HG03095 (cell line): ENCODE measurements at regions not wholly inside any gene's neighbourhood (a gene's known extent, or its start where the extent isn't known, plus 50 kb on each side); places are given as distances from the start of the nearest gene placed in this dataset.
"Not testable (repeated sequence)": the region's sequence is repeated elsewhere in the genome, so short reads cannot be mapped to it uniquely, and the experiment has no call there.

Experiments
- ATAC-seq: cut with Tn5 transposase; IDR thresholded peaks from one replicate; pipeline ENCODE4 v1.9.1; 2021; ENCODE audit warnings: moderate library complexity; ENCODE audit not compliant: unreplicated experiment

DNA sequence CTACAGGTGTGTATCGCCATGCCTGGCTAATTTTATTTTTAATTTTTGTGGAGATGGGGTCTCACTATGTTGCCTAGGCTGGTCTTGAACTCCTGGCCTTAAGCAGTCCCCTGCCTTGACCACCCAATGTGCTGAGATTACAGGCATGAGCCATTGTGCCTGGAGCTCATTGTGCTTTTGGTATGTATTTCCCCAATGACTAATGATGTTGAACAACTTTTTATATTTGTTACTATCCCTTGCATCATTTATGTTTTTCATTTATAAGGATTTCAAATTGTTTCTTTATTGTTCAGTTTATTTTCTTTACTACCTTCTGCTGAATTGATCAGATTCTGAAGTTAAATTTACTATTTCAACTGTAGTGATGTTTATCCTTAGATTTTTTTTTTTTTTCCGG, 199.7 kb downstream of the CEP135 start:
- no peak for ATAC-seq

DNA sequence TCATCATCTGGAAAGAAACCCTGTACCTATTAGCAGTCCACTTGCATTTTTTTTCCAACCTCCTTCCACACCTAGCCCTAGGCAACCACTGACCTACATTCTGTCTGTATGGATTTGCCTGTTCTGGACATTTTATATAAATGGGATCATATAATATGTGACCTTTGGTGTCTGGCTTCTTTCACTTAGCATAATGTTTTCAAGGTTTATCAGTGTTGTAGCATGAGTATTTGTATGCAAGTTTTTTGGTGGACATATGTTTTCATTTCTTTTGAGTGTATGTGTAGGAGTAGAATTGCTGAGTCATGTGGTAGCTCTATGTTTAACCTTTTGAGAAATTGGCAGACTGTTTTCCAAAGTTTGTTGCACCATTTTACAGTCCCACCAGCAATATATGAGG, 198.6 kb downstream of the CEP135 start:
- ATAC-seq = no peak

DNA sequence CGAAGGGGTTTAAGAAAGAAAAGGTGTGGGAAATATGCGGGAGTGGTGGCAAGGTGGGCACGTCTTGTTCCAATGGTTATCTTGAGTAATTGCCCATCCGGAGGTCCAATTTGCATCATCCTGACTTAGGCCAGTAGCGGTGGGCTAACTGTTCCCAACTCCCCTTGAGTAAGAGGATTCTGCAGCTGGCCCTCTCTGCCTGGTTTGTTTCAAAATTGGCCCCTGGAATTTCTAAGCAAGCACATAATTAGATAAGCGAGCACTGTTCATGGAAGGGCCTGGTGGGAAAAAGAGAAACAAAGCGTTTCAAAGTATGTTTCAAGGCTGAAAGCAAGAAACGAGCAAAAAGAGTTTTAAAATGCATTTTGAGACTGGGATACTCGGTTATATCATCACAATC, 198.2 kb downstream of the CEP135 start:
- ATAC-seq = no peak

DNA sequence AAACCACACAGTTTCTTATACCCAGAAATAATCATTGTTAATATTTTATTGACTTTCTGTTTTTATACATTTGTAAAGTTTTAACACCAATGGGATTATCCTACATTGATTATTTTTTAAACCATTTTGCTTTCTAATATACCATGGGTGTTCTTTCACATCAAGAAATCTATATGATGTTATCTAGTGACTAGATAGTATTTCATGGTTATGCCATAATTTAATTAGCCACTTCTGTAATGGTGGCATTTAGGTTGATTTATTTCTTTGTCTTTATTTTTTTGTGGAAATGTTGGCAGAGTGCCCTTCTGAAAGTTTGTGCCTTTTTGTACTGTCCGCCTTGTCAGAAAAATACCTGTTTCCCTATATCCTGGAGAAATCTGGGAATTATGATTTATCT, 193.3 kb downstream of the CEP135 start:
- no peak for ATAC-seq

DNA sequence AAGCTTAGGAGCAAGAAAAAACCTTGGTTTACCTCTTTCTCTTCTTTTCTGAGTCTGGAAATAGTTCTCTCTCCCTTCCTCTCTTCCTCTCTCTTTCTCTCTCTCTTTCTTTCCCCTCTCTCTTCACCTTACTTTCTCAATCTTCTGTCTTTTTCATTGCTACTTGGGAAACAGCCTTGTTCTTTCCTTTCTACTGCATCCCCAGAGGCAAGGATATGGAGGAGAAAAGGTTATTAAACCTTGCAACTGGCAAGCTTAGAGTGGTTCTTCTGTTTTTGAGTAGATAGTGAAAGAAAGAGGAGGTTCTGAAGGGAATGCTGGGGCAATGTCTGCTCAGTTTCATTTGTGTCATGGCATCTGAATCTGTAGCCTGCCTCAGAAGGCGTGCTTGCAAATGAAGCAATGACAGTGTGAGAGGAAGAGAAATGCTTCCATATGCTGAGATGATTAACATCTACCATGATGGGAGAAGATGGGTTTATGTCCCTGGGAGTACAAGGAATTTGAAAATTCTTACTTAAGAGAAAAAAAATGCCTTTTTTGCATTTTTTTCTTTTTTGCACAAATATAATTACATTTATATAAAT, 190.6 kb downstream of the CEP135 start:
- no peak for ATAC-seq

DNA sequence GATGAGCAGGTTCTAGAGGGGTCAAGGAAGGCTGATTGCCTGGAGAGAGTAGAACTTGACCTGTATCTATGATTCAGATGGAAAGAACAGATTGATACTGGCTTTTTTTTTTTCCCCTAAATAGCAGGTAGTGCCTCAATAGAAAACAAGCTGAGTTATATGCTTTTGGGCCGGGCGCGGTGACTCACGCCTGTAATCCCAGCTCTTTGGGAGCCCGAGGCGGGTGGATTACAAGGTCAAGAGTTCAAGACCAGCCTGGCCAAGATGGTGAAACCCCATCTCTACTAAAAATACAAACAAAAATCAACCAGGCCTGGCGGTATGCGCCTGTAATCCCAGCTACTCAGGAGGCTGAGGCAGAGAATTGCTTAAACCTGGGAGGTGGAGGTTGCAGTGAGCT, 186.1 kb downstream of the CEP135 start:
- not testable (repeated sequence) for ATAC-seq

DNA sequence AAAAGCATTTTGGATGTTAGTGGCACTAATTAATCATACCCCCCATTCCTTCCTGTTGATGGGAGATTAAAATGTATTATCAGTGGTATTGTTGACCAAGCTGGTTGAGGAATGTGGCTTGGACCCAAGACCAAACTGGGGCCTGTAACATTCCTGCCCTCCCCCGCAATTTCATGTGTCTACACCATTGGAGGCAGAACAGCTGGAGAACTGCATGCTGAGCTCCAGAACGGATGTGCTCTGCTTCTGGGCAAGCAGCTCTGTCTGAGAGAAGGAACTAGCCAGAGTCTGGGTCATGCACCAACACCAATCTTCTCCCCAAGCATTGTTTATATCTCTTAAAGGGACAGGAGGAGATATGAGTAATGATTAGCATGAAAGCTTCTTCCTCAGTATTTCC, 185.5 kb downstream of the CEP135 start:
- no peak for ATAC-seq

DNA sequence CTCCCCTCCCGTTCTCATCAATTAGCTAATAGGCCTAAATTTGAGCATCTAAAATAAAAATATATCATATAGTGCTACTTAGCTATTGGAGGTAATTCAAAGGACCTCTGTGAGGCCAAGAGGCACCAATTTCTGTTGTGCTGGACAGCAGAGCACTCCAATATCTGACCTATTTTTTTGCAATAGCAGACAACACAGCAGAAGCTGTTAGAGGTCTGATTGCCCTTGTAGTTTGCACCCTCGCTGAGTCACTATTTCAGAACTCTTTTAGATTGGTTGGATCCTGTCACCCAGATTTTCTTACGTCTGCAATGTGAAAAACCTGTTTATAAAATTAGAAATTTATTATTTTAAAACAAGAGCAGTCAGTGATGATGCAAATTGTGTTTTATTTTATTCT, 184.1 kb downstream of the CEP135 start:
- ATAC-seq = no peak

DNA sequence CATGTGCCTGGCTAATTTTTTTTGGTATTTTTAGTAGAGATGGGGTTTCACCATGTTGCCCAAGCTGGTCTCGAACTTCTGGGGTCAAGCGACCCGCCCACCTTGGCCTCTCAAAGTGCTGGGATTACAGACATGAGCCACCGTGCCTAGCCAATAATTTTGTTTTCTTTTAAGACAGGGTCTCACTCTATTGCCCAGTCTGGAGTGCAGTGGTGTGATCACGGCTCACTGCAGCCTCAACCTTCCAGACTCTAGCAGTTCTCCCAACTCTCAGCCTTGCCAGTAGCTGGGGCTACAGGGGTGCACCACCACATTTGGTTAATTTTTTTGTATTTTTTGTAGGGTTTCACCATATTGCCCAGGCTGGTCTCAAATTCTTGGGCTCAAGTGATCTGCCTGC, 183.4 kb downstream of the CEP135 start:
- not testable (repeated sequence) for ATAC-seq

DNA sequence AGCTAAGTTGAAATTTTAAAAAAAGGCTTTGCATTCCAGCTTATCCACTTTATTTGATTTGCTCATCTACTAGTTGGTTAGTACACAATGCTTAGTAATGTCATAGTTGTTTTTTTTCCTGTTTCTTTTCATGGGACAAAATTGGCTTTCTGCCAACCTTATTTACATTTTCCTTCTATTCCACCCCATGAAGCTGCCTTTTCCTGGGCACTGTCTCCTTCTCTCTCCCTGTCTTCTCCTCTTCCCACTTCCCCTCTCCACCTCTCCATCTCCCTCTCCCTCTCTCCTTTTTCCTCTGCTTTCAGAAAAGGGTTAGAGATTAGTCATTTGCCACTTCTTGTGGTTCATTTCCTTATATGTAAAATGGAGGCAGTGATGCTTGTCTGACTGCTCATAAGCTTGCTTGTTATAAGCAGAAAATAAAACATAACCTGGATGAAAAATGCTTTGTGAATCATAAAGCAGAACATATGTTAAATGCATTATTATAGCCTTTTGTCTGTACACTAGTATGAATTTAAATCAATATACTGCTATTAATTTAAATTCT, 181.9 kb downstream of the CEP135 start:
- ATAC-seq = no peak

DNA sequence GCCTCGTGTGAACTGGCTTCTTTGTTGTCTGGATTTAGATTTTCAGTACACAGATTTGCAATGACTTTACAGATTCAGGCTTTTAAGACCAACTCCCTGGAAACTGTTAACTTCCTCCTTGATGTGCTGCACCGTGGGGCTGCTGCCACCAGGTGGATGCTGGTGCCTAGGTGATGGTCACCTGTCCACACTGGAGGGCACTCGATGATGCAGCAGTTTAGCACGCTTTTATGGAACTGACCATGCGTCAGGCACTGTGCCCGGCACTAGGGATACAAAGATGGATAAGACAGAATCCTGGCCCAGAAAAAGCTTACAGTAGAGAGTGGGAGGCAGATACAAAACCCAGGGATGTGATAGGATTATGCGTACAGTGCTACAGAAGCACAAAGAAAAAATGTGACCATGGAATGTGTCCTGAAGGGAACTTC, 180.7 kb downstream of the CEP135 start:
- no peak for ATAC-seq

DNA sequence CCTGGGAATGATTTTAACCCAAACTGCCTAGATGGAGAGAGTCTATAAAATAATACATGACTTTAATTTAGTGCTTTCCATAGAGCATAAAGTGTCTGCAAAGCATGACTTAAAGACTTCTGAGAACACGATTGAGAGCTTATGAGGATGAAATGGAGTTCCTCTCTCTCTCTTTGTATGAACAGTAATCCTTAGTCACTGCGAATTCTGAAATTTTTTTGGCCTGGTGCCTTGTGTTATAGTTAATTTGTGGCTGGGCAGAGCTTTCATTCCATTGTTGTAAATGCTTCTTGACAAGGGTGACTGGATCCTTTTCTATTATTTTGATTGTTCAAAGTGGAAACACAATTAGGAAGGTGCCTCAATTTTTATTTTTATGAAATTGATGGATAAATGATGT, 179.5 kb downstream of the CEP135 start:
- ATAC-seq = no peak

DNA sequence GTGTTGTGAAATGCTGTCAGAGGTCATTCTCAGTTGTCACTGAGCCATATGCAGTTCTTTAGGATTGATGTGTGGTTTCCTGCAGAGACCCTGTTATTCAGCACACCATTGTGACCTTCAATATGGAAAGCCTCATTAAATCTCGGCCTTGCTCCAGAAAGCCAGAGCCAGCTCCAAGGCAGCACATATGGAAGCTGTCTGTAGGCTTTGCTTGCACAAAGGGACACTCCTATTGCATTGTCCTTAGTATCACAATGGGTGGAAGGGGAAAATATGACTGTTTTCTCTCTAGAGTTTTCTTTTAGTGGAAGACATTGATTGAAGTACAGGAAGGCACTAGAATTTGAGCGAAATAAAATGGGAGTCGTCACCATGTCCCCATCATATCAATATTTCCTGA, 179.0 kb downstream of the CEP135 start:
- no peak for ATAC-seq

DNA sequence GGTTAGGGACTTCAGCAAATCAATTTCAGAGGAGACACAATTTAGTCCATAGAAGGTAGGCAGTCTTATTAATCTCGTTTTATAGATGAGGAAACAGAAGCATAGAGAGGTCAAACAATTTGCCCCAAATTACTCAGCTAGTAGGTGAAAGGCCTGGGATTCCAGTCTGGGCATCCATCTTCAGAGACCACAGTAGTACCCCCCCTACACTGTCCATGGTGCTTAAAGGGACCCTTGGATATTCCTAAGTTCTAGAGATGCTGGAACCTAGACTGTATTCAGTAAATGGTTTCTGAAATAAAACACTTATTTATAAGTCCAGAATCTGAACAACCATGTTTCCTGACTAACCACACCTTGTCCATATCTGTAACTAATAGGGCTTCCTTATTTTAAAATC, 174.8 kb downstream of the CEP135 start:
- no peak for ATAC-seq

DNA sequence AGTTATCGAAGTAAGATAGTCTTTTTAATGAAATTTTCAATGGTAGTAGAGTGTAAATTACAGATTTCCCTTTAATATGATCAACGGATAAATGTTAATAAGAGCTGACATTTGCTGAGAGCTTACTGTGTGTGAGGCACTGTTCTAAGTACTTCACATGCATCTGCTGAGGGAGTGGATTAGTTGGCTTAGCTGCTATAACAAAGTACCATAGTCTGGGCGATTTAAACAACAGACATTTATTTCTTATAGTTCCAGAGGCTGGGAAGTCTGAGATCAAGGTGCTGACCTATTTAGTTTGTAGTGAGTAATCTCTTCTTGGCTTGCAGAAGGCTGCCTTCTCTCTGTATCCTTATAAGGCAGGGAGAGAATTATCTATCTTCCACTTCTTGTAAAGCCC, 174.3 kb downstream of the CEP135 start:
- ATAC-seq = no peak

DNA sequence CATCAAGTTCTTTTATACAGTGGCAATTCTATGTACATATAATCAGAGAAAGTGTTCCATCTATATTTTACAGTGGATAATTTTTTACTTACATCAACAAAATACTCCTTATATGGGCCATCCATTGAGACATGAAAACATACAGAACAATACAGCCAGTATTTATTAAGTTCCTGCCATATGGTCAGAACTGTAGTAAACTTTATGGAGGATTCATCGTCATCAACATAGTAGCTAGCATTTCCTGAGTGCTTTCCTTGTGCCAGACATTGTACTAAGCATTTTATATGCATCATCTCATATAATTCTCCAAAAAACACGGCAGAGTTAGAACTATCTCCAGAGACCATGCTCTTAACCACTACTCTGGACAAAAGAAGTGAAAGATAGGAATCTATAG, 170.1 kb downstream of the CEP135 start:
- ATAC-seq = no peak

DNA sequence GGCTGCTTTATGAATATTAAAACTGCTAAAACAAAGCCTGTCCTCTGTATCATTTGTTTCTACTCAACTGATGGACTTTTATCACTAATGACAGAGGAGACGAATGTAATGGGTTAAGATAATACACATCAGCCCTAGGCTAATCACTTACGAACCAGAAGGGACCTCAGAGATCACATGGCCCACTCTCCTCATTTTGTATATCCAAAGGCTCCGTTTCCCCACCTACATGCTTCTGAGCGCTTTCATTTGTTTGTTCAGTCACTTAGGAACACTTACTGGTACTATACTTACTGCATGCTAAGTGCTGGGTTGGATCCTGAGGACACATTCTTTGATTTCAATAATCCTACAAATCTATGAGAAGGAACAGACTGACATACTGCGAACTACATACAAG, 169.3 kb downstream of the CEP135 start:
- ATAC-seq = no peak

DNA sequence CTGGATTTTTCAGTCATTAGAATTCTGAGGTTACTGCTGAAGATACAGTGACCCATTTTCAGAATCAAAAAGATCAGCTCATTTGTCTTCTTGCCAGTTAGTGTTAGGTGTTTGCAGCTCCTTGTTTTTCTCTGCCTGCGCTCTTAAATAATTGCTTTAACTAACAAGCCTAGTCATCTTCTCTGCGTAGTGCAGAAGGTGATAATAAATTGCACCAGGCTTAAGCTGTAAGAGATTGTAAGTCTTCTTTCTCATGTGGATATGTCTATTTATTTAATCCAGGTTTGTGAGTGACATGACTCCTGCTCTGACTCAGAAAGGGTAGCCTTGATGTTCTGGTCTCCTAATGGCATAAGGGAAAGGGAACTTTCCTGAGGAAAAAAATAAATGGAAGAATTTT, 167.2 kb downstream of the CEP135 start:
- no peak for ATAC-seq

DNA sequence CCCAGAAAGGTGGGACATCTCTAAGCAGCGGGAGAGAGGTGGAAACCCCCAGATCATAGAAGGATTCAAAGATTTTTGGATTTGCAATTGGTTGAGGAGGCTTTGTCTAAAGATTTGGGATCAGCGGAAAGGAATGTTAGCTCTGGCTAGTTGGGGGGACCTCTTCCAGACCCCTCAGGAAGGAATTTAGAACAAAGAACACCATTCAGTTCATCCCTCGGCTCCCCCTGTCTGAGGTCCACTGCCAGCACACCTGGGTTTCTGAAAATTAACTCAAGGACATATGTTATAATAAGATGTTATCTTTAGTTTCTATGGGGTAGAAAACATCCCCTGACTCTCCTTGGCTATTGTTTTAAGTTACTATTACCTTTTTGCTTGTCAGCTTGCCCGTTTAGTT, 163.6 kb downstream of the CEP135 start:
- ATAC-seq = no peak

DNA sequence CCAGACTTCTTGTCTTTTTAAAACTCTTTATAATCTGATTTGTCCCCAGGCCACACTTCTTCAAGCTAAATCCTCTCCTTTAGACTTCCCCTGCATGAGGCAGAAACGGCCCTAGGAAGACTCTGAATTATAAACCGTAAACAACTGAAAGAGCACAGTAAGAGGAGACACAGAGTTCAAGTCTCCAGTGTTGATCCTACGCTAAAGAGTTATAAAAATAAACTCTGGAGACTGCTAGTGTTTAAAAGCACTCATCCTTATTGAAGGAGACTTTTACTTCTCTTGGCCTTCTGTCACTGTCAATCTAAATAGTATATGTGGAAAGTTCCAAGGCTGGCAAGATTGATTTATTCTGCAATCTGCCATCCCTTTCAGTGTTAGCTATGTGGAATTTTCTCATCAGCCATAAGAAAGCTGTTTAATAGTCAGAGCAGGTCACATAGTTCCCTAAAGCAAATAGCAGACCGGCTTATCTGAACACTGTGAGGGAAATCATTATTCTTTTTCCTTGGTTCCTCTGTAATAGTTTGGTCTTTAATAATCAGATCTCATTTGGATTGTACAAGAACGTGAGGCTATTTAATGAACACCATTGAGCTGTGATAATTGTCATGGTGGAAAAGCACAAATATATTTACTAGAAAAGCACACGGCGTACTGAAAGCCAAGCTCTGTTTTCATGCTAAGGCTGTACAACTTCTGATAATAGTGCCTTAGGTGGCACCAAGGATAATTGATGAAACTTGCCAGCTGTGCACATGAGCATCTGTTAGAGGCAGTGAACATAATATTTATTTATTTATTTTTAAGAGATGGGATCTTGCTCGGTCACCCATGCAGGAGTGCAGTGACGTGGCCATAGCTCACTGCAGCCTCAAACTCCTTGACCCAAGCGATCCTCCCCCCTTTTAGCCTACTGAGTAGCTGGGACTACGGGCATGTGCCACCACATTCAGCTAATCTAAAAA, 157.7 kb downstream of the CEP135 start:
- ATAC-seq = no peak

DNA sequence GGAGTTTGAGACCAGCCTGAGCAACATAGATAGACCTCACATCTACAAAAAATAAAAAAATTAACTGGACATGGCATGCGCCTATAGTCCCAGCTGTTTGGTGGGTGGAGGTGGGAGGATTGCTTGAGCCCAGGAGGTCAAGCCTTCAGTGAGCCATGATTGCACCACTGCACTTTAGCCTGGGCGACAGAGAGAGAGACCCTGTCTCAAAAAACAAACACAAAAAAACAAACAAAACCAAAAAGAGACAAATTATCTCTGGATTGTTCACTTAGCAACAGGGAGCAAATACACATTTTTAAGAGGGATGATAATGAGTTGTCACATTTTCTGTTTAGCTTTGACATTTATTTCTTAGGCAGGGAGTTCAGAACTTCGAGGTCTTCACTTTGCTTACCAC, 155.4 kb downstream of the CEP135 start:
- ATAC-seq = no peak

DNA sequence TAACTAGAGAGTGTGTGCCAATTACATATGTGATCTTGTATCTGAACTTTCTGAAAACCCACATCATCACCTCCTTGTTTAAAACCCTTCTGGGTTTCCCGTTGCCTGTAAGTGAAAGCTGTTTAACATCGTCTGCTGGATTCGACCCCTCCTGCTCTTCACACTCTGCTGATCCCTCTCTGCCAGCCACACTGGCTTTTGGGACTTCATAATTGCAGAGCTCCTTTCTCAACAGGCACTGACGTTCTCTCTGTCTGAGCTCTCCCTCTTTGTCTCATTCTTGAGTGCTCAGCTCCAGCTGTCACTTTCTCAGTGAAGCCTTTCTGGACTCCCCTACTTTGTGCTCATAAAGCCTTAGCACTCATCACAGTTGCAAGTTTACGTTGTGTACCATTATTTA, 153.9 kb downstream of the CEP135 start:
- no peak for ATAC-seq
